HG03571 (cell line): ENCODE measurements at regions not wholly inside any gene's neighbourhood (a gene's known extent, or its start where the extent isn't known, plus 50 kb on each side); places are given as distances from the start of the nearest gene placed in this dataset.

ENCODE experiments used
- ATAC-seq: cut with Tn5 transposase; IDR thresholded peaks from one replicate; pipeline ENCODE4 v1.9.1; 2021; ENCODE audit not compliant: unreplicated experiment

DNA sequence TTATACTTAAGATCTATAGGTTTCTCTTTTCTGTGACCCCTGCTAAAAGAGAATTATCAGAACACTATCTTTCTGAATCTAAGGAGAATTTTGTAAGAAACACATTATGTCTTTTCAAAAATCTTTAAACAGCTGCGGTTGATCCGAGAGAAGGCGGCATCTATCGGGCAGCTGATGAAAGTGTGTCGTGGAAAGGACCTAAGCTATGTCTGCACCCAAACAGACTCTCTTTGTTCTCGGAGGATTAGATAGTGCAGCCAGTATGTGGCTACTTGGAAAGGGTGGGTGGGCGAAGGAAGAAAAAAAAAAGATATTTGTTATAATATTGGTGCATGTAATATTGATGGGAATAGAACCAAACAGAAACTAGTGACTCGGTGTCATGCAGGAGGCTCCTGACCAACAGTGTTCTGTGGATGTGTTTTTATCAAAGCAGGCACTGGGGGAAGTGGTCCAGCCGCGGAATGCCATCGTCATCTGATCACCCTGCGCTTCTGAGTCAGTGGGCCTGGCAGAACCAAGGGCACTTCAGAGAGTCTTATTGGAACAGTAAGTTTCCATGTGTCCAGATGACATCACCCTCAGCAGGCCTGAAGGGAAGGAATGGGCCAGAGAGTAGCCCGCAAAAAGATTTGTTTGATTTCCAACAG, 509.7 kb upstream of the AKR1E2 start:
- ATAC-seq: no peak

DNA sequence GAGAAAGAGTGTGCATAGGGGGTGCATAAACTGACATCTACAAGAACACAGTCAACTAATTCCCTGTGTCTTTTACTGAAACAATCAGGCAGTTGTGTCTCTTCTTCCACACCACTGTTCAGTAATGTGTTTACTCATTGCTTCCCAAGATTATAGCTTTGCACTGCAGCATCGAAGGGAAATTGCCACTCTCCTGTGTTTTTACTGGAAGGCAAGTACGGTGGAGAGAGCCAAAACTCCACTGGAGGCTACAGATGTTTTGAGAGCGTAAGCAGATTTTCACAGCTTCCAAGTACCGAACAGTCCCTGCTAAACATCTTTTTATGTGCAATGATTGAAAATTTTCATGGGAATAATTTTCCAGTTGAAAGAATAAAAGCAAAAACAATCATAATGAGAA, 510.5 kb upstream of the AKR1E2 start:
- no peak for ATAC-seq

DNA sequence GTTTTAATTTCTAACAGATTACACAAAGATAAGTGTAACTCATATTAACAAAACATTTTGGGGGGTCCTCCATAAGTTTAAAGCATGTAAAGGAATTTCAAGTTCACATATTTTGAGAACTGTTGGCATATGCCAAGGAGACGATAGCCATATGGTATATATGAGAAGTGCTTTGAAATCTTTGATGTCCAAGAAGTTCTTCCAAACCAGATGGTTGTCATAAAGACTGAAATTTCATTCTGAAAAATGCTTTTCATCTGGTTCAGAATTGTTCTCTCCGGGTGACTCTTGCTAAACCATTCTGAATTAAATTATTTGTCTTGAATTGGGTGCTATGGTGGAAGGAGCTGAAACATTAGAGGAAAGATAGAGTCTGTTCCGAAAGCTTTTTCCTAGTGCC, 513.0 kb upstream of the AKR1E2 start:
- ATAC-seq: no peak

DNA sequence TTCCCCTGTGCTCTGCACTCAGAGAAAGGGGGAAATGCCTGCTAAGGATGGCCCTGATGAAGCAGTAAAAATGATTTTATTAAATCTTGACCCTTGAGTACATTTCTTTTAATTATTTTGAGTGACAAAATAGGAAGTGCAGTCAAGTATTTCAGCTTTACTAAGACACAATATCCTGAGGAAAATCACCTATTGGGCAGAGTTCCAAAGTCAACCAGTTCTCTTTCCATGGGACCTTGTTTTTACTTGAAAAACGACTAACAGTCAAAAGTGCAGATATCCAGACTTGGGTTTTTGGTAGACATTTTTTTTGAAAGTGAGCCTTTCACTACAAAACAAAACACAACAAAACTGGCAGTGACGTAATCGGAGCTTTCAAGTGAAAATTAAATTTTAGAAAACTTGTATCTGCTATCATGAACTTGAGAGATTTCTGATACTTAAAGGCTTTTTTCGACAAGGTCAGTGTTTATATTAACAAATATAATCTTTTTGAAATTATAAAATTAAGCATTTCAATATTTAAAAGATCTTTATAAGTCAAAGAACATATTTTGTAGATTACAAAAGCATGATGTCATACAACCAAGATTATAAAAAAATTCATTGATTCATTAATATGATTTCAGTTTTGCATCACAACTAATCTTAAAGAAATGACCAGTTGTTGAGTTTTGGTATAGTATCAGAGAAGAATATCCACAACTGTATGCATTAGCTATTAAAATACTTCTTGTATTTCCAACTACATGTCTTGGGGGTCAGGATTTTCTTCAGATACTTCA, 513.8 kb upstream of the AKR1E2 start:
- ATAC-seq: no peak

DNA sequence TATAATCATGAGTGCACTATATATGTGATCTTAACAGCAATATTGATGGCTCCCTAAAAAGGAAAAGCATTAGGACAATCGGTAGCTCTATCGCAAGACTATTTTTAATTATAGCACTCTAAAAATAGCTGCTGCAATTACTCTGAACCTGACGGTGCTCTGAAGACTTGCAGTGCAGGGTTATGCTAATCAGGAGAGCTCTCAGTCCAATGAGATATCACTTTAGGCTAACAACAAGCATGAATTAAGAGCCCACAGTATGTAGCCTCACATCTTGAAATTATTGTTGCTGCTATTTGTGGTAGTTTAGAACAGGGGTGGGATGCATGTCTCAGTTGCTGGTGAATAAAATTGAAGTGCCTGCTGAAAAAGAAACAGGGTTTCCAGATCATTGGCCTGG, 515.8 kb upstream of the AKR1E2 start:
- ATAC-seq: no peak

DNA sequence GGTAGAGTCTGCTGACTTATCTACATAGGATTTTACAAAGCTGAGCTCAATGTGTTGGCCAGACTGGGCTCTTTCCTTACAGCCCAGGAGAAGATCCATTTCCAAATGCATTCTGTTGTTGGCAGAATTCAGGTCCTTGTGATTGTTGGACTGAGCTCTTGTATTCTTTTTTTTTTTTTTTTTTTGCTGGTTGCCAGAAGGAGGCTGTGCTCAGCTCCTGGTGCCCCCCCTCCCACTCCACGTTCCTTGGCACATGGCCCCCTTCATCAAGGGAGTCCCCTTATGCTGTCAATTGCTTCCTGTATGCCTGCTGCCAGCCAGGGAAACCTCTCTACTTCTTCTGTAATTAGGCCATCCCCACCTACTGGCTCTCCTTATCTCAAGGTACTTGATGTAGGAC, 518.1 kb upstream of the AKR1E2 start:
- ATAC-seq: no peak

DNA sequence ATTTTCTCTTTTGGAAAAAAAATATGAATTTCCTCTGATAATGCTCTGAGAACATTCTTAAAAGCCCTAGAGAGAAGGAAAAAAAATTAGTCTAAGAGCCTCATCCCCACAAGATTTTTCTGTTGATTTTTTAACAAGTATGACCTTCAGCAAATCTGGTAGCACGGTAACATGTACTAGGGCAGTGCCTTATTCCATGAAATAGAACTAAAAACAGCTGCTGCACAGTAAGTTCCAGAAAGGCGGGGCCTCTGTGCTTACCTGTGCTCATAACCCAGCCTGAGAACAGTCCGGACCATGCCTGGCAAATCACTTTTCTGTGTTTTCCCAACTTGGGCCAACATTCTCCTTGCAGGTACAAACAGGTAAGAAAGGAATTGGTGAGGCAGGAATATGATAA, 519.1 kb upstream of the AKR1E2 start:
- no peak for ATAC-seq

DNA sequence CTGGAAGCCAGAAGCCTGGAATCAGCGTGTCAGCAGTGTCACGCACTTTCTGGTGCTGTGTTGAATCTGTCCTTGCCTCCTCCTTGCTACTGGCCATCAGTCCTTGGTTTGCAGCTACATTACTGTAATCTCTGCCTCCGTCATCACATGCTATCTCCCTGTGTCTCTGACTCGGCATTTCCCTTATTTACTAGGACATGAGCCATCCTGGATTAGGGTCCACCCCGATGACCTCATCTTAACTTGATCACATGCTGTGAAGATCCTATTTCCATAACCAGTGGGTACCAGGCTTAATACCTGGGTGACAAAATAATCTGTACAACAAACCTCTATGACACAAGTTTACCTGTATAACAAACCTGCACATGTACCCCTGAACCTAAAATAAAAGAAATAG, 518.0 kb upstream of the KLF6 start:
- ATAC-seq: no peak

DNA sequence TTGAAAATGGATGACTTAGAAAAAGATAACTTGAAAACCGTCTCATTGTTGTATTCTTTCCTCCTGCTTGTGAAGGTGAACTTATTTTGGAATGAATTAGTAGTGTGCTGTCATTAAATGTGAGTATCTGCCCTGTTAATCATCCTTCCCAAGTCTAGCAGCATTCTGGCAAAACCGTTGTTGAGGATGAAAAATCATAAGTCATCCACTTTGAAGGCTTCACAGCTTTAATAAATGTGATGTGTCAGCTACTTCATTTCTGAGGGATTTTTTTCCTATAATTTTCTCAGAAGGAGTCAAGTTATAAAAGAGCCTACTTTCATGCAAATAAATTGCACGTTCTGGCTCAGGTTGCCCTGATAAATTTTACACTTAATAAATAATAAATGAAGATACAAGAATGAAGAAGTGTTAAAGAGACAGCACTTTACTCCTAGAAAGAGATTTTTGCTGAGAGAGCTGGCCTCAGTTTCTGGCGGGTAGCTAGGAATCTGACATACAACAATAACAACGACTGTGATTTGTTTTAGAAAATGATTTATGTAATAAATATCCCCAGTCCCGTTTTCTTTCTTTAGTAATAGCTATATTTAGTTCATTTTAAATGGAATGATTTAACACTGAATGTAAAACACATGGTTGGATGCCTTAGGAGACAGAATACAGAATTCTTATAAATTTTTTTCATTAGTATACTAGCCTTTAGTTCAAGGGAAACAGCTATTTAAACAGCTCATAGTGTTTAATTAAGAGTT, 516.5 kb upstream of the KLF6 start:
- no peak for ATAC-seq

DNA sequence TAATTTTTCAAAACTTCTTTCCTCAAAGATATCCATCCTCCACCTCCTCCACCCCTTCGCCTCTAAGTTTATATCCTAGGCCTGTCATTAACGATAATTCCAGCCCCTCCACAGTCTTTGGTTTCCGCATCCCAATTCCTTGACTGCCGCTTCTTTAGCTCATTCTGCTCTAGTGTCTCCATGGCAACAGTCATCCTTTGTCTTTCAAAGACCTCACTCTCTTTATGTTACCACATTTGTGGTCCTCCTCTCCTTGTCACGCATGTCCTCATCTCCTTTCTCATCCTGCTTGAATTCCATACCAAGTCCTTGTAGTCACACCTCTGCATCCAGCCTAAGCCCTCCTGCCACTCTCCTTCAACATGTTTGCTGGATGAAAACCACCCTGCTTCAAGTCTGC, 511.2 kb upstream of the KLF6 start:
- ATAC-seq: no peak

DNA sequence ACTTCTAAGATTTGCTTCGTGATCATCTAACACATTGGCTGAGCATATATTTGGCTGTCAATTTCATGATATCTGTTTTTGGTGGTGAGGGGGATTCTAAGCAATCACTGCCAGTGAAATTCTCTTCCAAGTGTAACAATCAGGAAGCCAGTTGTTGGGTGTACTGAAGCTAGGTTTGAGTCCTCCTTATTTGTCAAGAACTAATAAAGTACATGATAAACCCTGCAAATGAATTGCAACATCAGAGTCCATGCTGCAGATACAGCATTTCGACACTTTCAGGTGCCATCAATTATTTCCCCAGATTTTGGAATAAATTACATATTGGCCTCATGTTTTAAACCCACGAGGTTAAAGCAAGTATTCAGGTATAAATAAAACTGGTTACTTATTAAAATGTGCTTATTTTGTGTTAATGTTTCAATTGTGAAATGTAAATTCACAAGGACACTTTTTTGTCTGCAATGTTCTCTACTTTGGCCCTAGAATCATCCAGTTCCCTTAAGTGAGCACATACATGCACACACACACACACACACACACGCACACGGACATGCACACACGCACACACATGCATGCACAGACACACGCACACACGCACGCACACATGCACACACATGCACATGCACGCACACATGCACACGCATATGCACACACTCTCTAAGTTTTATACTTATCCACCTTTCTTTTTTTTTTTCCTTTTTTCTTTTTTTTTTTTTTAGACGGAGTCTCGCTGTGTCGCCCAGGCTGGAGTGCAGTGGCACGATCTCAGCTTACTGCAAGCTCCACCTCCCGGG, 510.2 kb upstream of the KLF6 start:
- ATAC-seq: no peak

DNA sequence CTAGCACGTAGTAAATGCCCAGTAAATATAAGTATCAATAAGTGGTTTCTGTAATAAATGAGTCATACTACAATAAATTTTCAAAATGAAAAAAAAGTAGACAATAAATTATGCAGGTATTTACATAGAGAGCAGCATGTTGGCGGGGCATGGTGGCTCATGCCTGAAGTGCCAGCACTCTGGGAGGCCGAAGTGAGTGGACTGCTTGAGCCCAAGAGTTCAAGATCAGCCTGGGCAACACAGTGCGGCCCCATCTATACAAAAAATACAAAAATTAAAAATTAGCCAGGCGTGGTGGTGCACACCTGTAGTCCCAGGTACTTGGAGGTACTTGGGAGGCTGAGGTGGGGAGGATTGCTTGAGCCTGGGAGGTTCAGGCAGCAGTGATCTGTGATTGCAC, 509.3 kb upstream of the KLF6 start:
- no peak for ATAC-seq

DNA sequence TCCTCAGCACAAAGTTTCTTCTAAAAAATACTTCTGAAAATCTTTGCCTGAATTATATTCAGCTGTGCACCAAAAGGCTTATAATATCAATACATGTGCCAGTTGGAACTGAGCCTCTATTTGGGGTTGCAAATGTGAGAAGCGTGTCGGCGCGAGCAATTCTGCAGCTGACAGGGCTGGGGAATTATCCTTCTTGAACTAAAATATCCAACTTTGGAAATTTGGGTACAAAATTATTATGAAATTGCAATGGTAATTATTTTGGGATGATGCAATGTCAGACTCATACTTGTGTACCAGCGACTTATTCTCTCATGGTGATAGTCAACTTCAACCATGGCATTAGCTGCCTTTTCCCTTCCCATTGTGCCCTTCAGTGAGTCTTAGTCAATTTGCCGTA, 507.0 kb upstream of the KLF6 start:
- ATAC-seq: no peak

DNA sequence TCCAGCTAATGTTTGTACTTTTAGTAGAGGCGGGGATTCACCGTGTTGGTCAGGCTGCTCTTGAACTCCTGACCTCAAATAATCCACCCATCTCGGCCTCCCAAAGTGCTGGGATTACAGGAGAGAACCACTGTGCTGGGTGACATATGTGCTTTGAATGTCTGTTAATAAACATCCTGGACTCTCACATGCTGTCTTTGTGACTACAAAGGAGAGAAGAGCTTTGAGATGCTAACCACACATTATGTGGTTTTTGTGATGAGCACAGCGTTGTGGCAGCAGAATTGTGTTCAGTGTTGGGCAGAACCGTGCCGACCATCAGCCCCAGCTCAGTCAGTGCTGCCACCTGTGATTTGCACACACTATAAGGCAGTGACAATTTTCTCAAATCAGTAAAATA, 500.1 kb upstream of the KLF6 start:
- ATAC-seq: no peak

DNA sequence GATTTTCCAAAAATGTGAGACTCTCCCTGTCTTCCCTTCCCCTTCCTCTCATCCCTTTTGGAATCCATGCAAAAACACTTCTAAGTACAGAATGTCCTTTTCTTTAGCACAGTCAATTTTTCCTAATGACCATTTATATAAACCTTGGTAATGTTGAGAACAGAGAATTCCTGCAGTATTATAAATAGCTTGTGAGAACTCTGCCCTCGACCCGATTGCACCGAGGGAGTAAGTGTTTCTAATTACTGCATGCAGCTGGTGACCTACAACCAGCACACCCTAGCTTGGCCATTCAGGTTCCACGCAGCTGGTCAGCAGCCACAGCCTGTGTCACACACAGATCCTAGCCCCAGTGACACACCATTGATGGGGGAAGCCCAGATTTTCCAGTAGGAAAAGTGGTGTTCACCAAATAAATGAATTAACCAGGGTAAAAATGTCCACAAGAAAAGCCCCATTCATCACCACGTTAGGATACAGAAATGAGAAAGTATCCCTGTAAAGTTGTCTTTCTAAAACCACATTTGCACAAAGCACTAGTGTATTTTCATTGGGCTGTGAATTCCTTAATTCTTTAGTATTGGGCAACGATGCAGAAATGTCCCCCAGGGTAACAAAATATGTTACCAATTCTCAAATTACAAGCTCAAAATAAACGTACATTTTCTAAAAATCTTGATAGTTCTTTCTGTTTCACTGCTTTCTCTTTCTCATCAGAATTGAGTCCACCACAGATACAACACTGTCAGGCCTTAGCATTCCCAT, 499.0 kb upstream of the KLF6 start:
- no peak for ATAC-seq

DNA sequence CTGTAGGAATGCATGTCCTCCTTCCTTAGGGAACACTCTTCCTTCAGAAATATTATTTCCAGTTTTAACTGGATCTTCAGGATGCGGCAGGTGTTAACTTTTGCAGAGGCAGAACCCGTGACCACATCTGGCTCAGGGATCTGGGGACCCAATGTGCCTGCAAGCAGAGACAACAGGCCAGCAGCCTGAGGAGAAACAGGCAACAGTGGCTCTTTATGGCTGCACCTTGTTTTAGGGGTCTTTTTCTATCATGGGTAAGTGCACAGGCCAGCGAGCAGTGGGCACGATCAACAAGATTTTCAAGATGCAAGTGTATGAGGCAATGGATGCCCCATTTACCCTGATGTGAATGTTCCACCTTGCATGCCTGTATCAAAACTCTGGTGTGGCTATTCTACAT, 497.5 kb upstream of the KLF6 start:
- no peak for ATAC-seq

DNA sequence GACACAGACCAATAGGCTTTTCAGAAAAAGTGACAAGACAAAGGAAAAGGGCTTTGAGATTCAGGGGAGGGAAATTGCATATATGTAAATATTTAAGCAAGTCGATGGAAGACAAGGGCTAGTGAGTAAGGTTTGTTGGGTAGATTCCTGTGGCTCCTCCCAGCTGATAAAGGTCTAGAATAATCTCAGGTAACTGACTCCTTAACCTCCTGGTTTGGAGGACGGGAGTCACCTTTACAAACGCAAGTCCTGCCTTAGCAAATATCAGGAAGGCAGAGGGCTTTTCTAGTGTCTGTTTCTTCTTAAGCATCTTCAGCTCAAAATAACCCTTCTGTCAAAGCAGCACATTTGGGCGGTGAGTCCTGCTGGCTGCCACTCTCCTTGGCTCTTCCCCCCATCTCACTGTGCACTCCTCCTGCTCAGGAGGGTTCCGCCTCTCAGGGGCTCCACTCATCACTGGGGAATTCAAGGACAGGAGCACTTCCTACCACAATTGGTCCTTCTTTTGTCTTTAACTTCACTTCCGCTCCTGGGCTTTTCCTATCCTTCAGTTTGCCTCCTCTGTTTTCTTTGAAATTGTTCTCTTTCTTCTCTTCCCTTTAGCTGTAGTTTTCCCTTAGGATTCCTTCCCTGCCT, 496.3 kb upstream of the KLF6 start:
- no peak for ATAC-seq

DNA sequence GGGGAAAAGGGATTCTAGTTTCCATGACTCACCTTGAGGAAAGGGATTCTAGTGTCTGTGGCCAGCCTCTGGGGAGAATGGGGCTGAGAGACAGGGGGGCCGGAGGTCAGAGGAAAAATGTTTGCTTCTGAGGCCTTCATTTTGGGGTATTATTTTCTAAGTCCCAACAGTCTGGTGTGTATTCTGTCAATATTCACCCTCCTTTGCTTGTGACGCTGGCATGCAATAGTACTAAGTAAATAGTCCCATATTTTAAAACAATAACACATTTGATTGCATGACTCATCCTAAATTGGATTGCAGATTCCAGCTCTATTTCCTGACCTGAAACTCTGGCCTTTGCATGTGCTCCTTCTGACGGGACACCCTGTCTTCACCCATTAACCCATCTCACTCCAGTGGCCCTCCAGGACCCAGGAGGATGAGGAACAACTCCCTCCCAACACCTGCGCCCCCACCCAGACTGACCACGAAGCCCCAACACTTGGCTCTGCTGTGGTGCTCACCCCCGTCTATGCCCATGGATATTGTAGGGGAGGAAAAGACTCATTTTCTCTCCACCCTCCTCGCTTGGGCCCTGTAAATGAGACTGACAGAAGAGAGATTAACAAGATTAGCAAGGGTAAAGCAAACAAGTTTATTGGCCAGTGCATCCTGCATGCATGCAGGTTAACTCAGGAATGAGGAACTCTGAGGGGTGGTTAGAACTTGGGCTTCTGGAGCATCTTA, 495.6 kb upstream of the KLF6 start:
- ATAC-seq: no peak

DNA sequence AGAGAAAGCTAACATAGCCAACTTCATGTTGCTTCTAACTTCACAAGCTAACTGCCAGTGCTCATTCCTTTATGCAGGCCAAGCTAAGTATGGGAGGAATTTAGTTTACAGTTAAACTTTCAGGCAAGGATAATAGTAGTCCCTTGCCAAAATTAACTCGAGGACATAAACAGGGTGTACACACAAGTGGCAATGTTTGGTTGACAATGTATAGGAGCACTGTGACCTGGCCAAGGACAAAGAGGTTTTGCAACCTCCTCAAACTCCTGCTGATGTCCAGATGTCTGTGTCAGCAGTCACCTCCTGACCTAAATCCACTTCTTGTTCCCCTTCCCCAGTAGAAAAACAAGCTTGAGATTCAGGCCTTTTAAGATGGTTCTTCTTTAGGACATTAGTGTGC, 494.6 kb upstream of the KLF6 start:
- no peak for ATAC-seq

DNA sequence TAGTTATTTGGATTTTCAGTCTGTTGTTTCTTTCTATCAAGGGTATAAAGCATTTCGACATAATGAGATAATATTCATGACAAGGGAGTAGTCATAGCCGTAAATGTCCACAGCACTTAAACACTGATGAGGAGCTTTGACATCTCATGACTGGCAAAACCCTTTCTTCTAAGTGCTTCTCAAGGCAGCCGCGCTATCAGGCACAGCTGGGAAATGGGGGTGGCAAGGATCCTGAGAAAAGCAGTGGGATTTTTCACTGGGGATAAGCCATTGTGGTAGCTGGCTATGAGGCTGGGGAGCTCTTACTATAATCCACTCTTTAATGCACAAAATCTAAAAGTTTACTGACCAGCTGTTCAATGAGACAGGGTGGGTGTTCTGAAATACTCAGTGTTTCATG, 493.2 kb upstream of the KLF6 start:
- no peak for ATAC-seq
